HG03196 (cell line): ENCODE measurements at regions not wholly inside any gene's neighbourhood (a gene's known extent, or its start where the extent isn't known, plus 50 kb on each side); places are given as distances from the start of the nearest gene placed in this dataset.

Experiments
- ATAC-seq: cut with Tn5 transposase; IDR thresholded peaks from one replicate; pipeline ENCODE4 v1.9.1; 2021; ENCODE audit not compliant: unreplicated experiment

DNA sequence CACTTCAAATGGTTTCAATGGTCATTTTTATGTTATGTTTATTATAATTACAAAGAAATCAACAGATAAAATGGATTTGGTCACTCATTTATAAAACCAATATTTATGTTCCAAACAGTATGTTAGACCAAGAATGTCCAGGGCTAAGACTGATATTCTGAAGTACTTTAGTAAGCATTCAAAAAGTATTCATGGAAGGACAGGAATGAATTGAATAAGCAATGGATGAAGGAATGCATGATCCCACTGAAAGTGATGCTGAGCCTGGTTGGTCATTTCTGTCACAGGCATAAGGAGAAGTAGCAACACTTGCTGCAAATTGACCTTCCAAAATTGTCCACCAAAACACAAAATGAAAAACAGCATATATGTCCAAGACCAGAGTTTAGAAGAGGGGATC is 189.0 kb upstream of the CELF2 start:
- no peak for ATAC-seq

DNA sequence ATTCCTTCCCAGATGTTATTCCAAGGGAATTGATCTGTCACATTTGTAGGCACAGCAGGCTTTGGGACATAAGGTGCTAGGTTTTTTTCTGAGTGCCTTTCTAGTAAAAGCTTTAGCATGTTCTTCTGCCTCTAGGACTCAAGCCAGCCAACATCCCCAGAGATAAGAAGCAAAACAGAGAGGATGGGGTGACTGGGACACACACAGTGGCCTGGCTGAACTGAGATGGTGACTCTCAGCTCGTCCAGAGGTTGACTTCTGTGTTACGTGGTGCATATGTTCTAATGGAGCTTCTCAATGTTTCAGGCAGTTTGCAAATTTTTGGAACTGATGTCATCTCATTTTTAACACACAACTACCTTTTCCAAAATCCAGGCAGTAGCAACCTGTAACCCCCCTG is 188.1 kb upstream of the CELF2 start:
- no peak for ATAC-seq

DNA sequence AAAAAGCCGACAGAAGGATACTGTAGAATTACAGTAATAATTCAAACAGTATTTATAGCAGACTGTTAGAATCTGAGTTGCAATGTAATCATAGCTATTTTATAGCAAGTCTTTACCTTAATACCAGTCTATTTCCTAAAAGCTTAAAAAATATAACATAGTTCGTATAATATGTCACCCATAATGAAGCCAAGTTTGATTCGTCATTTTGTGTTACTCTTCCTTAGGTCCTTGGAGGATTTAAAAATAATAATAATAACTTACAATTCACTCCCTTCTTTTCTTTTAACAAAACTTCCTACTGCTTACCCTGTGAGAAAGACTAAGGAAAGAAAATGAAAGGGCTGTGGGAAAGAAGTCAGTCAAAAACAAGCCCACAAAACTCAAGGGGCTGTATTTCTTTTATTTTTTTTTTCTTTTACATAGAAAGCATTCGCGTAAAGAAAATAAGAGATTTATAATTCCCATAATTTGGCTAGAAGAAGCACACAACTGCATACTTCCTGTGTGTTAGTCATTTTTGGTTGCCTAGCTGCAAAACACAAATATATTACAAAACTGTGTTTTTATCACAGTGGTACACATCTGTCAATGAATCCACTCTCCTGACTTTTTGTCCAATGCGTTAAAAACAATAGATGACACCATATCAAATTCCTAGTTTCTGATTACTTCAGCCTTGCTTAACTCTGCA is 187.2 kb upstream of the CELF2 start:
- no peak for ATAC-seq

DNA sequence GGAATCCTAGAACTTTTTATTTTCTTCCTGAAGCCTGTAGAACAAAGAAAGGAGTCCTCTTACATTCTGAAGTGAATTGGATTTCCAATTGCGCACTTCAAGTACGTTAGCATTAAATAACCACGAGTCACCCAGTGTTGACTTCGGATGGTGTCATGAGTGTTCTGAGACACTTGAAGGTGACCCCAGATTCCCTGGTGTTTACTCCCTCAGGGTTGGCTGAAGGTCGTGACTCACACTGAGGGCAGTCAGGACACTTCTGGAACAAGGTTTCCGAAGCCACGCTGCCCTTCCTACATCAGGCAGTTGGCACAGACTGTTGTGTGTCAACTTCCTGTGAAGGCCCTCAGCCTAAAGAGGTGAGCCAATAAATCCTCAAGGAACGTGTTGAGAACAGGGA is 186.6 kb upstream of the CELF2 start:
- ATAC-seq, result no peak

DNA sequence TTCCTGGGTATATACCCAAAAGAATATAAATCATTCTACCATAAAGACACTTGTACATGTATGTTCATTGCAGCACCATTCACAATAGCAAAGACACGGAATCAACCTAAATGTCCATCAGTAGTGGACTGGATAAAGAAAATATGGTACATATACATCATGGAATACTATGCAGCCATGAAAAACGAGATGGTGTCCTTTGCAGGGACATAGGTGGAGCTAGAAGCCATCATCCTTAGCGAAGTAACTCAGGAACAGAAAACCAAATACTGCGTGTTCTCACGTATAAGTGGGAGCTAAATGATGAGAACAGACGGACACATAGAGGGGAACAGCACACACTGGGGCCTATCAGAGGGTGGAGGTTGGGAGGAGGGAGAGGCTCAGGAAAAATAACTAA is 183.7 kb upstream of the CELF2 start:
- ATAC-seq, result no peak

DNA sequence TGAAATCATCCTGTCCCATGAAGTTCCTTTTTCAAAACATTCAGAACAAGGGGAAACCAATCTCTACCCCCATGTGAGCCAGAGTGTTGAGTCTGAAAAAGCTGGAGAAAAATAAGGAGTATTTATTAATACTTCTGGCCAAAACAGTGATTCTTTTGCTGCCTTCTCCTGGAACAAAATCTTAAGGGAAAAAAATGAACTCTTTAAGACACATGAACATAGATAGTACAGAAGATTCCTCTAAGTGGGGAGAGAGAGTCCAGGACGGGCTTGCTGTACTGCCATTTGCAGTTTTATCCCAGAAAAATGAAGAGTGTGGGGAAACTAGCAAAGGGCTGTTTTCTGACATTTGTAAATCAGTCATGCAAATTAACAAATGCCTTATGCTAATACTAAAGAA is 173.4 kb upstream of the CELF2 start:
- ATAC-seq, result no peak

DNA sequence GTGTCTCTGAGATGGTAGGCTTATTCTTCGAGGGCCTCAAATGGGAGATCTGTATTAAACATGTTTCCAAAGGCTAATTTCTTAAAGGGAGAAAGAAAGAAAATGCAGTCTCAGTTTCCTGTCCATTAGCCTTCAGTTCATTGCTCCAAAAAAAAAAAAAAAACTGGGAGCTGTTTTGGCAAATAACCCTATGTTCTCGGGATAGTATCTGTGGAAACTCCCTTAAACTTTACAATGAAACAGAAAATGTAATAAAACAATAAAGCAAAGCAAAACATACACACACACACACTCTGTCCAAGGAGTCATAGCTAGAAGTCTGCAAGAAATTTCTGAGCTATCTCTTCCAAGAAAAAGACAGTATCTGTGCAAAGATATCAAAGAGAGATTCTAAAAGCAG is 172.5 kb upstream of the CELF2 start:
- ATAC-seq, result no peak

DNA sequence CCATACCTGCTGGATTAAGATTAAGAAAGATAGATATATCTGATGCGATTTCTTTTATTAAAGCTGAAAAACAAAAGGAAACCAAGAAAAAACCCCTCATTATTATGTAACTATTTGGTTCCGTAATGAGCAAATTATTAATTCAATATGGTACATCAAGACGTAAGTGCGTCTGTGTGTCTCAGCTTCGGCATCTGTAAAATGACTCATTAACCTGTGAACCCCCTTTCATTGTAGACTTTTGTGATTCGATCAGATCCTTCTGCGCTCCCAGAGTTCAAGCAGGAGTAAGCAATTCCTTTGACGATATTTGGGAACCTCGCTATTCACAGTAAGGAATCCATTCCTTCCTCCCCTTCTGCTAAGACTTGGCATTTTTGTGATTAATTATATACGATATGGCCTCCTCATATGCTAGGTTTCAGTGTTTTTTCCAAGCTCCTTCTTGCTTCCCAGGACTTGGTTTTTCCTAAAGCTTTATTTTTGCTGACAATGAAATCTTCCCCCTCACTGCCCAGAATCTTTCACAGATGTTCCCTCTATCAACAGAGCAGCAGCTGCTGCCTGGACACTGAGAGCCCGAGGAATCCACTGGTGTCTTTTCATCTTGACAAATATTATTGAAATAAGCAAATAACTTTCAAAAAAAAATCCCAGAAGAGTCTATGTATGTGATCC is 171.7 kb upstream of the CELF2 start:
- no peak for ATAC-seq

DNA sequence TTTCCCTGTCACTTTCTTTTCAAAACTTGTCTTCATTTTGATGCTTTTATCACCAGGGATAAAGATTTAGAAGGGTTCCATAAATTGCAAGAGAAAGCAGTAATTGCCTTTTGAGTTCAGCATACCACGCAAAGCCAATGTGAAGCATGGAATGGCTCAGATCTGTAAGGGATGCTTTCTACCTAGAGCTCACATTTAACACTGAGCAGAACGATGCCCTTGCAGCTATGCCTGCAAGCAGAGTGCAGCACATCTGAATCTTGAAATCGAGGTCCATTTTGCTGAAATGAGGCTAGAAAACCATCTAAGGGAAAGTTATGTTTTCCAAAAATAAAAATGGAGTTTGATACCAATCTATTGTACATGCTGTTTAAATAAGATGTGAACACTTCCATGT is 171.2 kb upstream of the CELF2 start:
- ATAC-seq, result no peak

DNA sequence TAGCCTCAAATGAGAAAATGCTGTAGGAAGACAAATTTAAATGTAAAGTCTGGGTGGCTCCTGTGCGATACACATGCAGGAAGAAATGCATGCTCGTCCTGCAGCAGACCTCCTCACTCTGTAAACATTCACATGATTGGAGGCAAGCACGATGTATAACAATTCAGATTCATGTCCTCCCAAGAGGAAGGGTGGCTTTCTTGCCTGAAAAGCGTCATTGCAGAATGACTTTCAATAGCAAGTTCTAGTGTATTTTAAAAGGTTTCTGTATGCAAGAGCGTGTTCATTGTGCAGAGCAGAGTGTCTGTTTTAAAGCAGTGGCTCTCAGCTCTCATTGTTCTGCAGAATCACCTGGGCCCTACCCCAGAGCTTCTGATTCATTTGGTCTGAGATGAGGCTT is 170.3 kb upstream of the CELF2 start:
- ATAC-seq, result no peak

DNA sequence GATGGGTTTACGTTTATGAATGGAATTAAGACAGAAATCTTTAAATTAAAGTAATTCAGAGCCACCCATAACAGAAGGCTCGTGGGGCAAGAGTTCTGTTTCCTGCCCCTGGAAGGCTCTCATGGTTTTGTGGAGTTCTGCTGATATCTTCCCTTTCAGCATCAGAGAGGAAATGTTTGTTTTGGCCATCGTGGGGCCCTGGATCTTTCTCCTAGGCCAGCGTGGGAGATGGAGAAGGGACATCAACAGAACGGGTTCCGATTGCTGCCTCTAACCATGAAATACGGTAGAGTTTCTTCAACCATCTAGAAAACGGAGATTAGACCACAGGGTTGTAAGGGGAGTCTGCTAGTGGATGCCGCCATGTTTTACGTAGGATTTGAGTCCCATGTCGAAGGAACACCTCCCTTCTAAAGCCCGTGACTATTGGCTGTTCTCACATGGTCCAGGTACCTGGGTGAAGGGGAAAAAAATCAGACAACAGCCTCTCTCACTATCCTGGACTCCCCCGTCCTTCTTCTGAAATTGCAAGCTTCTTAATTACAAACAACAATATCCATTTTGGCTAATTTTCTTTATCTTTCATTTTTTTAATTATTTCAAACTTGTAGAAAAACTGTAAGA is 169.1 kb upstream of the CELF2 start:
- ATAC-seq, result no peak

DNA sequence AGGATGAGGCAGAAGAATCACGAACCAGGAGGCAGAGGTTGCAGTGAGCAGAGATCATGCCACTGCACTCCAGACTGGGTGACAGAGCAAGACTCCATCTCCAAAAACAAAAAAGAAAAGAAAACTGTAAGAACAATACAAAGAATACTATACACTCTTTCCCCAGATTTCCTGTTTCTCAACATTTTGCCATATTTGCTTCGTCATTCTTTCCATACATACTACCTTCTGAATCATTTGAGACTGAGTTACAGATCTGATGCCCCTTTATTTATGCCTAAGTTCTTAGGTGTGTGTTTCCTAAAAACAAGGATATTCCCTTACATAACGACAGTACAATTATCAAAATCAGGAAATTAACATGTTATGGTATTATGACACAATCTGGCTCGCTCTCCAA is 168.4 kb upstream of the CELF2 start:
- ATAC-seq, result no peak

DNA sequence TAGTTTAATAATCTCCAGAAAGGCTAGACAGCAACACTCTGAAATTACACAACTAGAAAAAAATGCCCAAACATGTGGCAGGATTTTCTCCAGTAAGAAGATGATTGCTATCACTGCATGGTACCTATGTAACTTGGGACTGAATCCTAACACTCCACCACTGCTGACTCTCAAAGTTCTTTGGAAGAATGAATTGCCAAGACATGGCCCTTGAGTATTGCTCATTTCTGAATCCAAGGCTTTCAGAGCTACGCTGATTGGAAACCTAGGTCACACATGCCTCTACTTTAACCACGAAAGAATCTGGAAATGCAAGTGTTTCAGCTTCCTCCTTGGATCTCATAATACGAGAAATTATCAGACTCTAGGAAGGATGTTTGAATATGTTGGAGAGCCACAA is 167.5 kb upstream of the CELF2 start:
- no peak for ATAC-seq

DNA sequence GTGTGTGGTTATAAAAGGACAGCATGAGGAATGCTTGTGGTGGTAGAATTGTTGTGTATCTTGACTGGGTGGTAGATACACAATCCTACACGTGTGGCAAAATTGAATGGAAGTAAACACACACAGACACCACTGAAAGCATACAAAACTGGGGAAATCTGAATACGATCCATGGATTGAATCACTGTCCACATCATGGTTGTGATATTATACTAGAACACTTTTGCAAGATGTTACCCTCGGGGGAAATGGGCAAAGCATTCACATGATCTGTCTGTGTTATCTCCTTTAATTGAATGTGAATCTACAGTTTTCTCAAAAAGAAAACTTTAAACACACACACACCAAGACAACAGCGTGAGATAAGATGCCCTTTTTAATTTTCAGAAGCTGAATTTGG is 165.2 kb upstream of the CELF2 start:
- ATAC-seq, result no peak

DNA sequence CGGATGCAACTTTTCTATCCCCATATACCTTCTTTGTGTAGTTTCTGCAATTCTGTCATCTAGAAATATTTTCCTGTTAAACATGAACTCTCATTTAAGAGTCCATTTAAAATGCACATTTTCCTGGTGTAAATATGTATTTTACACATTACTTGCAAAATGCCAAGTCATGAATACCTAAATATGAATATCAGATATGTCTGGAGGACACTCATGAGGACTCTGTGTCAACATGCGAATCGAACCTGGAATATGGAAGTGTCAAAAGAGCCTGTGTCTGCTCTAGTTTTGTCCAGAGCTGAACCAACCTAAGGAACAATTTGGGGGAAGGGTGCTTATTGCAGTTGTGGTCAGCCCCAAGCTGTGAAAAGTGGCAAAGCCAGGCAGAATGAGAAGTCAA is 163.7 kb upstream of the CELF2 start:
- no peak for ATAC-seq

DNA sequence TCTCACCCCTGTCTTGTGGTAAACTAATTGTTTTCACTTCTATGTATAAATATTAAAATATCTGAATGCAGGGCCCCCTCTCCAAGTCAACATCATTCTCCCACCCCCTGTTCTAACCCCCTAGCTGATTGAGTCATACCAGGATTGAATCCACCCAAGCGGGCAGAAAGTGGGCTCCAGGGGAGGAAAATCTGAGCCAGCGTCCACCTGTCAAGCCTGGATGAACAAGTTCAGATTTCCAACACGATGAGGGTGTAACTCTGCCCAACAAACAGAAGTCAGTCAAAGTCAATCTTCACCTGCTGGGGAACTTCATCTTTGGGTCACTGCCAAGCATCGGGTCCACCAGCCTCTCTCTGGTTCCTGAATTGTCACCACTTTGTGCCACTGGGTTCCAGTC is 162.9 kb upstream of the CELF2 start:
- no peak for ATAC-seq

DNA sequence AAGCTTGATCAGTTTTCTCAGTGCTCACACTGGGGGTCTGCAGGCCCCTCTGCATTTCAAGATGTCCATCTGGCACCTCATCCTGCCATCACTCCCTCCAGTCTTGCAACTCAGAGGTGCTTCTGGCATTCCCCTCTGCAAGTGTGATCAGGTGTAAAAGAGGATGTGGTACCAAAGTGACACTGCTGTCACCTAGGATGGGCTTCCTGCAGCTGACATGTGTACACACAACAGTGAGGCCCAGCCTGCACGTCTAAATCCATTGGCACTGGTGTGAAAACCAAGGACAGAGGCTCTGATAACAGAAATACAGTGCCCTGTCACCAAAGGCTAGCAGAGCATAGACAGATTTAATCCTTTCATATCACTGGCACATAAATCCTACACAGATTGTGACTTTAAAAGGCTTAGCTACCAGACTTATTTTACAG is 162.5 kb upstream of the CELF2 start:
- ATAC-seq, result no peak

DNA sequence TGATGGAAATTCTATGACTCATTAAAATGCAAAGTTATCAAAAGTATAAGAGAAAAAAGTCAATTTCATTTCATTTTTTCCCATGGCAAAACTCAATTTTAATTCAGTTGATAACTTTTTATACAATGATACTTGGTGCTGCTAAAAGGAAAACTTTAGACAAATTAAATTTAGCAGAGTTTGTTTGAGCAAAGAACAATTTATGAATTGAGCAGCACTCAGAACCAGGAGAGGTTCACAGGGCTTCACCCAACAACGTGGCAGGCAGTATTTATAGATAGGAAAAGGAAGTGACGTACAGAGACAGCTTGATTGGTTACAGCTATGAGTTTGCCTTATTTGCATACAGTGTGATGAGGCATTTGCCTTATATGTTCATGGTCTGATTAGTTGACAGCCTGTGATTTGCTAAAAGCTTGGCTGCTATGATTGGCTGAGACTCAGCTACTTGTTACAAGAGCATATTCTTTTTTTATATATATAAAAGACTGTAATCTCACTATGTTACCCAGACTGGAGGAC is 157.2 kb upstream of the CELF2 start:
- ATAC-seq, result no peak

DNA sequence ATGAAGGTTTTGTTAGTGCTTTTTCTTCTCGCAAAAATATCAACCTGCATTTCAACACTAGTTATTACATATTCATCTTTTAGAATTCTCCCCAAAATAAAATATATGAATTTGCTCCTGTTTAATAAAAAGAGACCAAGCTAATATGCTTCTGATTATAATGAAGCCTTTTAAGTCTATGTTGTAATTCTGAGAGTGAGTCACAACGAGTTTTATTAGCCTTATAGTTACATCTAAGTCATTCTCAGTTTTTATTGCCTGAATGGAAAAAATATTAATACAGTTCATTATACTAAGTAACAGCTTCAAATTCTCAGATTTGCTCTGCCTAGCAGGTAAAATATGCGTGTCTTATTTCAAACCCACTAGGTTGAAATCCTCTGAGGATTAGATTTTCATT is 152.4 kb upstream of the CELF2 start:
- no peak for ATAC-seq

DNA sequence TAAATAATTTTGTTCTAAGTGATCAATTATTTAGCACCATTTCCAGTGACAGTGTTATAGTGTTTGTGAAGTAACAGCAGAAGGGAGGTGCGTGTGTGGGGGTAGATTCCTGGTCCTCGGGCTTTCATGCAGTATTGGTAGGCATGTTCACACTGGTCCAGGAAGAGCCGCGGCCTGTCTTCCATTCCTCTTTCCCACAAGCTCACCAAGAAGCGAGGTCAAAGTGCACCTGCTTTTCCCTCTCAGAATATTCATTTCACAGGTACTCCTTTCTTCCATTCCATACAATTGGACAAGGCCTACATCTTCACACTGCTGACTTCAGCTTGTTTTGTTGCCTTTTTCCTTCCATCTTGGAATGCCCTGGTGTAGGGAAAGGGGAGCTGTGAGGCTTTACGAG is 151.8 kb upstream of the CELF2 start:
- ATAC-seq, result no peak

DNA sequence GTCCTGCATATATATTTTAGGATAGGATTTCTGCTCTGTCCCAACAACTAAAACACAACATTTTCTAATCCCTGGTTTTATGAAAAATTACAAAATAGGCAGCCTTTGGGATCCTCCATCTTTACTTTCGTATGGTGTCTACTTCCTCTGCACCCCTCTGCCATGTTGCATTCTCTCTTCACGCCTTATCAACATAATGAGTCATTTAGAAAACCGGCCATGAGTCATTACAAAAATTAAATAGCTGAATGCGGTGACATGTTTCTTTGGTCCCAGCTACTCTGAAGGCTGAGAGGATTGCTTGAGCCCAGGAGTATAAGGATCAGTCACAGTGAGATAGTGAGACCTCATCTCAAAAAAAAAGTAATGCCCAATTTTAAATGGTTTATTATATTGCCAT is 148.1 kb upstream of the CELF2 start:
- ATAC-seq, result peak; percentile 56

DNA sequence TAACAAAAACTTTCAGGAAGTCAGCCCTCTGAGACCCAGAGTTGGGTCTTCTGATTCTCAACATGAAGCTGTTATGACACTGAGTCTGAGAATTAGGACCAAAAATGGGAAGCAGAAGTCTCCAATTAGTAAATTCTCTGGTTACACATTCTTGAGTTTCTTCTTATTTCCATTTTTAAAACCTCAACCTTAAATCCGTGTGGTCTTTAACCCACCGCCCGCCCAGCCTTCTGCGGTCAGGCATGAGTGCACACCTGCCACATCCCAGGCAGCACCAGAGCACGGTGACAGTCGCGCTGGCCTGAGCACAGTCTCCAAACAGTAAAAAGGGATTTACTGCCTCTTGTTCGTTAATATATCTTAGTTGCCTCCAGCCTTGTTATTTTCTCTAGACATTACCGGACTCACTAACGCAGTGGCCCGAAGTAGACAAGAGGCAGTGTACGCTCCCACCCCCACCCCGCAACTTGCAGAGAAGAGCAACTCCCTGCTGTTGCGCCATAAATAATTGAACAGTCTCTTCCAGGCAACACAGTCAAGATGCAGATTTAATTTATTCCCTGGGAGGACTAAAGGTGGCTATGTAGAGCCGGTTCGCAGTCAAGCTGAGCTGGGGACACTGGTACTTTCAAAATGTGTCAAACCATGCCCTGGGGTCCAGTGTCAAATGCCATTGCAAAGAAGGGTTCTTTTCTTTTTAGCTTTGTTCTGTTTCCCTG is 147.0 kb upstream of the CELF2 start:
- no peak for ATAC-seq
